ENCODE measurements at regions not wholly inside any gene's neighbourhood (a gene's known extent, or its start where the extent isn't known, plus 50 kb on each side); places are given as distances from the start of the nearest gene placed in this dataset.

GRCh38 chr3:187821616-187822317, 76.5 kb upstream of the BCL6 start:
- Histone ChIP-seq H3K4me3 (replicated peaks in 1 of 3; ENCODE audit: low read depth in 2 of 3, low read length in 3 of 3) (no peak overlapping the region), H2AFZ (ENCODE audit: insufficient read depth, low read depth, low read length, poor library complexity, severe bottlenecking) (no peak overlapping the region), H3K27me3 (ENCODE audit: control insufficient read depth in 2 of 2, insufficient read depth in 2 of 2, low read length in 2 of 2) (no peaks in the 10 kb centered on the region), H3K9me3 (replicated peaks in 1 of 2; ENCODE audit: control insufficient read depth in 1 of 2, insufficient read depth in 1 of 2, low read length in 2 of 2) (no peaks in the 10 kb centered on the region), H3K79me2 (ENCODE audit: insufficient read depth, low read length) (no peaks in the 10 kb centered on the region), H3K9ac (ENCODE audit: insufficient read depth, low read length, poor library complexity, severe bottlenecking) (no peak overlapping the region), H4K20me1 (ENCODE audit: insufficient read depth, low read length) (no peaks in the 10 kb centered on the region), H3K4me1 (ENCODE audit: control insufficient read depth in 1 of 2, insufficient read depth in 2 of 2, low read length in 2 of 2) (no peaks in the 10 kb centered on the region), H3K4me2 (replicated peaks; ENCODE audit: extremely low read depth, low read length, poor library complexity, severe bottlenecking) (no peak overlapping the region), H3K36me3 (replicated peaks in 1 of 2; ENCODE audit: control insufficient read depth in 1 of 2, insufficient read depth in 2 of 2, low read length in 2 of 2) (no peaks in the 10 kb centered on the region), H3K27ac (ENCODE audit: low read depth in 1 of 2, low read length in 2 of 2) (no peak overlapping the region)
- Mint-ChIP-seq H3K4me3 (no peak overlapping the region), H3K4me1 (peaks cover 2% of the 10 kb centered on the region), H3K9me3 (peaks cover 0 to 2% (median 0%) of the 10 kb centered on the region in 7 donors), H3K27me3 (ENCODE audit: low read depth in 3 of 3) (no peaks in the 10 kb centered on the region), H3K36me3 (no peaks in the 10 kb centered on the region), H3K27ac (no peak overlapping the region)
- WGBS (ENCODE audit: insufficient coverage) = 91% methylated on average over 1 of the region's 2 CpGs
- no peak for DNase-seq
- intact Hi-C loops (cut with micrococcal nuclease) = no loop called here
- TF ChIP-seq CTCF (IDR thresholded peaks at IDR 0.05) = no peak

GRCh38 chr3:187822402-187822801, 77.1 kb upstream of the BCL6 start:
- TF ChIP-seq CTCF (IDR thresholded peaks at IDR 0.05) = no peak
- Mint-ChIP-seq H3K4me3 (no peak overlapping the region), H3K27ac (no peak overlapping the region), H3K9me3 (peaks cover 0 to 2% (median 0%) of the 10 kb centered on the region in 7 donors), H3K4me1 (peaks cover 2% of the 10 kb centered on the region), H3K27me3 (ENCODE audit: low read depth in 3 of 3) (no peaks in the 10 kb centered on the region), H3K36me3 (no peaks in the 10 kb centered on the region)
- Histone ChIP-seq H3K36me3 (replicated peaks in 1 of 2; ENCODE audit: control insufficient read depth in 1 of 2, insufficient read depth in 2 of 2, low read length in 2 of 2) (no peaks in the 10 kb centered on the region), H3K9me3 (replicated peaks in 1 of 2; ENCODE audit: control insufficient read depth in 1 of 2, insufficient read depth in 1 of 2, low read length in 2 of 2) (no peaks in the 10 kb centered on the region), H3K27me3 (ENCODE audit: control insufficient read depth in 2 of 2, insufficient read depth in 2 of 2, low read length in 2 of 2) (no peaks in the 10 kb centered on the region), H3K79me2 (ENCODE audit: insufficient read depth, low read length) (no peaks in the 10 kb centered on the region), H2AFZ (ENCODE audit: insufficient read depth, low read depth, low read length, poor library complexity, severe bottlenecking) (no peak overlapping the region), H3K4me2 (replicated peaks; ENCODE audit: extremely low read depth, low read length, poor library complexity, severe bottlenecking) (no peak overlapping the region), H4K20me1 (ENCODE audit: insufficient read depth, low read length) (no peaks in the 10 kb centered on the region), H3K4me3 (replicated peaks in 1 of 3; ENCODE audit: low read depth in 2 of 3, low read length in 3 of 3) (no peak overlapping the region), H3K4me1 (ENCODE audit: control insufficient read depth in 1 of 2, insufficient read depth in 2 of 2, low read length in 2 of 2) (no peaks in the 10 kb centered on the region), H3K27ac (ENCODE audit: low read depth in 1 of 2, low read length in 2 of 2) (no peak overlapping the region), H3K9ac (ENCODE audit: insufficient read depth, low read length, poor library complexity, severe bottlenecking) (no peak overlapping the region)
- no peak for DNase-seq
- intact Hi-C loops (cut with micrococcal nuclease) = no loop called here

Measured in CD14-positive monocyte (primary cell).